ENCODE measurements at regions not wholly inside any gene's neighbourhood (a gene's known extent, or its start where the extent isn't known, plus 50 kb on each side); places are given as distances from the start of the nearest gene placed in this dataset.

DNA sequence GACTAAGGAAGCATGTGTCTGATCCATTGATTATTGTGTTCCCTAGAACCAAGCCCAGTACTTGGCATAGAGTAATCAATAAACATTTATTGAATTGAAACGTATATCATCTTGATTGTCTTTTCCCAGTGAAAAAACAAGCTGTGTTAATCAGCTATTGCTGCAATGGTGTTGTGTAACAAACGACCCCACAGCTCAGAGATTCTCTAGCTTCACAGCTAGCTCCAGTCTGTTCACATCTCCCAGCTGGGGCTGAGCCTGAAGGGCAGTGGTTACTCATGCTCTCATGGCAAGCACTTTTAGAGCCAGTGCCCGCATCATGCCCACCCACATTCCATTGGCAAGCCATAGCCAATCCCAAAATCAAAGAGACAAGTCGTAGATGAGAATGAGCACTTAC lies 237.4 kb upstream of the RAB4A start:
- TF ChIP-seq EZH2 (optimal IDR thresholded peaks at IDR 0.05; ENCODE audit: low read depth, low read length) (no peak), EZH2phosphoT487 (IDR thresholded peaks at IDR 0.05; ENCODE audit: low read length) (no peak)
- TF ChIP-seq, protein P1, sequence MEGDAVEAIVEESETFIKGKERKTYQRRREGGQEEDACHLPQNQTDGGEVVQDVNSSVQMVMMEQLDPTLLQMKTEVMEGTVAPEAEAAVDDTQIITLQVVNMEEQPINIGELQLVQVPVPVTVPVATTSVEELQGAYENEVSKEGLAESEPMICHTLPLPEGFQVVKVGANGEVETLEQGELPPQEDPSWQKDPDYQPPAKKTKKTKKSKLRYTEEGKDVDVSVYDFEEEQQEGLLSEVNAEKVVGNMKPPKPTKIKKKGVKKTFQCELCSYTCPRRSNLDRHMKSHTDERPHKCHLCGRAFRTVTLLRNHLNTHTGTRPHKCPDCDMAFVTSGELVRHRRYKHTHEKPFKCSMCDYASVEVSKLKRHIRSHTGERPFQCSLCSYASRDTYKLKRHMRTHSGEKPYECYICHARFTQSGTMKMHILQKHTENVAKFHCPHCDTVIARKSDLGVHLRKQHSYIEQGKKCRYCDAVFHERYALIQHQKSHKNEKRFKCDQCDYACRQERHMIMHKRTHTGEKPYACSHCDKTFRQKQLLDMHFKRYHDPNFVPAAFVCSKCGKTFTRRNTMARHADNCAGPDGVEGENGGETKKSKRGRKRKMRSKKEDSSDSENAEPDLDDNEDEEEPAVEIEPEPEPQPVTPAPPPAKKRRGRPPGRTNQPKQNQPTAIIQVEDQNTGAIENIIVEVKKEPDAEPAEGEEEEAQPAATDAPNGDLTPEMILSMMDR (IDR thresholded peaks at IDR 0.05; ENCODE audit: low read length): no peak
- Histone ChIP-seq H3K9me3 (replicated peaks; ENCODE audit: insufficient read depth, low read length) (no peaks in the 10 kb centered on the region), H3F3A (ENCODE audit: insufficient read depth, low read length) (no peaks in the 10 kb centered on the region), H3K4me1 (ENCODE audit: low read length) (no peaks in the 10 kb centered on the region), H3K36me3 (replicated peaks; ENCODE audit: insufficient read depth, low read length) (no peaks in the 10 kb centered on the region), H3K79me2 (ENCODE audit: low read length) (no peaks in the 10 kb centered on the region), H2AFZ (ENCODE audit: low read length) (no peak overlapping the region), H3K27me3 (replicated peaks; ENCODE audit: insufficient read depth, low read length) (no peaks in the 10 kb centered on the region), H3K27ac (ENCODE audit: low read length) (no peak overlapping the region), H3K4me3 (ENCODE audit: low read length) (no peak overlapping the region), H3K4me2 (ENCODE audit: low read depth, low read length) (no peak overlapping the region), H4K20me1 (ENCODE audit: insufficient read depth, low read length) (no peaks in the 10 kb centered on the region), H3K9me2 (replicated peaks; ENCODE audit: insufficient read depth, low read length) (no peaks in the 10 kb centered on the region), H3K9ac (ENCODE audit: low read length) (no peak overlapping the region)
- DNase-seq: no peak

DNA sequence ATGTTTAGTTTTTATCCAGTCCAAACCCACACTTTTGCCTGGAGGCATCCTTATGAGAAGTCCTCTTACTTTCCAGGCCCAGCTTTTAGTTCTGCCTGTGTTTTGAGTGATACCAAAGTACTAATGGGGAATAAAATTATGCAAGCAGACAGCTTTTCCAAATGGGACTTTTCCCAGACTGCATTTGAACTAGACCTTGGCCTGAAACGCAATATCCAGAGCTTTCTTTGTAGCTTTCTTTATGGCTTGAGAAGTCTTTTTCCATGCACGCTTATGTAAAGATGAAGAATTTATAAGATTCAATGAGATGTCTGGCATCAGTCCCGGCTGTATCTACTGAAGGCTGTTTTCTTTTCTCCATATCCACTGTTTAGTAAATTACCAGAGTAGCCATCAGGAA lies 236.6 kb upstream of the RAB4A start:
- Histone ChIP-seq H3K36me3 (replicated peaks; ENCODE audit: insufficient read depth, low read length) (no peaks in the 10 kb centered on the region), H3K79me2 (ENCODE audit: low read length) (no peaks in the 10 kb centered on the region), H3K9ac (ENCODE audit: low read length) (no peak overlapping the region), H4K20me1 (ENCODE audit: insufficient read depth, low read length) (no peaks in the 10 kb centered on the region), H3K9me2 (replicated peaks; ENCODE audit: insufficient read depth, low read length) (no peaks in the 10 kb centered on the region), H3F3A (ENCODE audit: insufficient read depth, low read length) (no peaks in the 10 kb centered on the region), H3K4me3 (ENCODE audit: low read length) (no peak overlapping the region), H3K9me3 (replicated peaks; ENCODE audit: insufficient read depth, low read length) (no peaks in the 10 kb centered on the region), H2AFZ (ENCODE audit: low read length) (no peak overlapping the region), H3K4me2 (ENCODE audit: low read depth, low read length) (no peak overlapping the region), H3K27me3 (replicated peaks; ENCODE audit: insufficient read depth, low read length) (no peaks in the 10 kb centered on the region), H3K27ac (ENCODE audit: low read length) (no peak overlapping the region), H3K4me1 (ENCODE audit: low read length) (no peaks in the 10 kb centered on the region)
- TF ChIP-seq EZH2phosphoT487 (IDR thresholded peaks at IDR 0.05; ENCODE audit: low read length) (no peak), EZH2 (optimal IDR thresholded peaks at IDR 0.05; ENCODE audit: low read depth, low read length) (no peak)
- TF ChIP-seq, protein P1 (IDR thresholded peaks at IDR 0.05; ENCODE audit: low read length): no peak
- no peak for DNase-seq

DNA sequence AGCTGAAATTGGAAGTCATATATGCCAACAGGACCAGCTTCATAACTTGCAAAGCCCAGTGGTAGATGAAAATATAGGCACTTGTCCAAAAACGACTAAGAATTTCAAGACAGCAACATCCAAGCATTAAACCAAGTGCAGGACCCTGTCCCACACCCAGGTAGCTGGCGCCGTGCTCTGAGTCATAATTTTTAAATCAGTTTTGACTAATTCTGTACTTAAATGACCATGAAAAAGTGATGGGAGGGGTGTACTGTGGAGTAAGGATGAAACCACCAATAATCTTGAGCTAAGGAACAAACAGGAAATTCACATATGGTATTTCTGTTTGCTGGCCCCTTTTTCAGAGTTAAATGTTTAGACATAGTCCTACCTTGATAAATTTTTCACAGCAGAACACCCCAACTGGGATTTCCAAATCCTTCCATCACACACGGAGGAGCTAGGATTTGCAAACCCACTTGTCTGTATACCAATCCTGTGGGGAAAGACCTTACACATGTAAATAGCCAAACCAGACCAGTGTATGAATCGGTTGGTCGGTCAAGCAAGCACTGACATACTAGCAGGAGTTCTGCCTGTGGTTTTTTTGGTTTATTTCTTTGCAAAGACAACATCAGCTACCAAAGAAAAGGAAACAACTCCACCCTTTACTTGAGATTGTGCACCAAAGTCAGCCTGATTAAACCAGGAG lies 235.7 kb upstream of the RAB4A start:
- H3K4me2 ChIP-seq (ENCODE audit: low read depth, low read length): no peak overlapping the region
- H3K4me1 ChIP-seq (ENCODE audit: low read length): no peaks in the 10 kb centered on the region

More for the DNA sequence above, 235.7 kb upstream of the RAB4A start:
- no peak overlapping the region for H2AFZ ChIP-seq (ENCODE audit: low read length)
- H3K36me3 ChIP-seq (replicated peaks; ENCODE audit: insufficient read depth, low read length): no peaks in the 10 kb centered on the region
- H3F3A ChIP-seq (ENCODE audit: insufficient read depth, low read length): no peaks in the 10 kb centered on the region
- H4K20me1 ChIP-seq (ENCODE audit: insufficient read depth, low read length): no peaks in the 10 kb centered on the region
- H3K27me3 ChIP-seq (replicated peaks; ENCODE audit: insufficient read depth, low read length): no peaks in the 10 kb centered on the region
- no peaks in the 10 kb centered on the region for H3K9me2 ChIP-seq (replicated peaks; ENCODE audit: insufficient read depth, low read length)
- no peak overlapping the region for H3K4me3 ChIP-seq (ENCODE audit: low read length)
- no peaks in the 10 kb centered on the region for H3K9me3 ChIP-seq (replicated peaks; ENCODE audit: insufficient read depth, low read length)
- no peaks in the 10 kb centered on the region for H3K79me2 ChIP-seq (ENCODE audit: low read length)
- no peak overlapping the region for H3K9ac ChIP-seq (ENCODE audit: low read length)
- no peak for DNase-seq
- H3K27ac ChIP-seq (ENCODE audit: low read length): no peak overlapping the region
- TF ChIP-seq EZH2 (optimal IDR thresholded peaks at IDR 0.05; ENCODE audit: low read depth, low read length): no peak
- TF ChIP-seq EZH2phosphoT487 (IDR thresholded peaks at IDR 0.05; ENCODE audit: low read length): no peak
- TF ChIP-seq, protein P1 (IDR thresholded peaks at IDR 0.05; ENCODE audit: low read length): no peak
